Immature natural killer cell (primary cell): ENCODE measurements at regions not wholly inside any gene's neighbourhood (a gene's known extent, or its start where the extent isn't known, plus 50 kb on each side); places are given as distances from the start of the nearest gene placed in this dataset.

ENCODE experiments used
- DNase-seq, 3 donors: peaks; one replicate each; pipeline ENCODE4 v3.0.0; 2022; ENCODE audit warnings: mixed read lengths in 1 of 3
- H3K27ac Mint-ChIP-seq, 6 donors: one replicate each; pipeline ENCODE4 v1.8.0; 2020; ENCODE audit warnings: mixed read lengths in 6 of 6, mild to moderate bottlenecking in 5 of 6, inconsistent platforms in 4 of 6, moderate library complexity in 3 of 6
- H3K27me3 Mint-ChIP-seq, 3 donors: one replicate each; pipeline ENCODE4 v1.8.0; 2020 to 2021; ENCODE audit warnings: low read depth in 3 of 3, mild to moderate bottlenecking in 3 of 3, mixed read lengths in 3 of 3, moderate library complexity in 3 of 3, inconsistent platforms in 1 of 3
- H3K36me3 Mint-ChIP-seq, 3 donors: one replicate each; pipeline ENCODE4 v1.8.0; 2020; ENCODE audit warnings: mixed read lengths in 3 of 3, inconsistent platforms in 2 of 3, mild to moderate bottlenecking in 2 of 3
- H3K4me1 Mint-ChIP-seq, 2 donors: one replicate each; pipeline ENCODE4 v1.8.0; 2020; ENCODE audit warnings: inconsistent platforms in 2 of 2, mild to moderate bottlenecking in 2 of 2, mixed read lengths in 2 of 2, moderate library complexity in 1 of 2
- H3K4me3 Mint-ChIP-seq, 5 donors: one replicate each; pipeline ENCODE4 v1.8.0; 2020; ENCODE audit warnings: mild to moderate bottlenecking in 5 of 5, mixed read lengths in 5 of 5, inconsistent platforms in 3 of 5, moderate library complexity in 3 of 5
- H3K9me3 Mint-ChIP-seq, 6 donors: one replicate each; pipeline ENCODE4 v1.8.0; 2020; ENCODE audit warnings: mild to moderate bottlenecking in 6 of 6, mixed read lengths in 6 of 6, inconsistent platforms in 4 of 6, moderate library complexity in 3 of 6

DNA sequence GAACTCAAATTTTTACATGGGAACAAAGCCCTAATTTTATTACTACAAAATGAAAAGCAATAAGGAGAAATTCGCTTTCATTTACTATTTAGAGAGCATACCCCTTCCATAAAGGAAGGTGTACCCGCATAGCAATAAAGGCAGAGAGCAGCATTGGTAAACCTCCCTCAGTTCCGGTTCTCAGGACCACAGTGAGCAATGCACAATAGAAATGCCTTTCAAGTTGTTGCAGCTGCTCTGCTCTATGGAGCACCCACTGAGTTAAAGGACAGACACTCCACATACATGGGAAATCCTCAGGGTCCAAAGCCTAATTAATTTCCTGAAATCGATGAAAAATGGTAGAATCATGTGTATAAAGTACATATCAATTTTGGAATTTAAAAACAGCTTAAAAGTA, 89.9 kb upstream of the MPDZ start:
- no peaks in the 10 kb centered on the region for H3K27me3 Mint-ChIP-seq
- no peak overlapping the region for H3K27ac Mint-ChIP-seq
- no peaks in the 10 kb centered on the region for H3K36me3 Mint-ChIP-seq
- H3K9me3 Mint-ChIP-seq = peaks cover 0 to 10% (median 4%) of the 10 kb centered on the region in 6 donors
- H3K4me3 Mint-ChIP-seq = no peak overlapping the region
- DNase-seq = no peak
- H3K4me1 Mint-ChIP-seq = no peaks in the 10 kb centered on the region

DNA sequence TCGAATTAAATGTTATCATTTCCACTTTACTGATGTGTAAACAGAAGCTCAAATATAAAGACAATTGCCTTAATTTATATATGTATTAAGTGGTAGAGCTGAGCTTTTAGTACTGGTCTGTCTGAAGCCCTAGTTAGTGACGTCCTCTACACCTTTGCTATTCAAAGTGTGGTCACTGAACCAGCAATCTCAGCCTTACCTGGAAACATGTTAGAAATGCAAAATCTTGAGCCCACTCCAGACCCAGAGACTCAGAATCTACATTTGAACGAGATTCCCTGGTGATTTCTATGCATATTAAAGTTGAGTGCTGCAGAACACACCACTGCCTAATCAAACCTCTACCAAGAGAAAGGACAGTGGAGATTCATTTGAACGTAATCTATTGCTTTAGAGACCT, 88.3 kb upstream of the MPDZ start:
- Mint-ChIP-seq H3K27ac (no peak overlapping the region), H3K27me3 (no peaks in the 10 kb centered on the region), H3K4me1 (no peaks in the 10 kb centered on the region), H3K9me3 (peaks cover 0 to 10% (median 6%) of the 10 kb centered on the region in 6 donors), H3K4me3 (no peak overlapping the region), H3K36me3 (no peaks in the 10 kb centered on the region)
- no peak for DNase-seq

GRCh38 chr9:13364271-13365000, 84.9 kb upstream of the MPDZ start:
- Mint-ChIP-seq H3K27me3 (no peaks in the 10 kb centered on the region), H3K36me3 (no peaks in the 10 kb centered on the region), H3K4me3 (no peak overlapping the region), H3K27ac (no peak overlapping the region), H3K9me3 (peaks cover 0 to 16% (median 5%) of the 10 kb centered on the region in 6 donors), H3K4me1 (no peaks in the 10 kb centered on the region)
- DNase-seq = no peak

- Mint-ChIP-seq H3K4me3 (no peak overlapping the region), H3K4me1 (no peaks in the 10 kb centered on the region)
- no peak for DNase-seq
Measured at GRCh38 chr9:13361076-13361475, 81.6 kb upstream of the MPDZ start.

DNA sequence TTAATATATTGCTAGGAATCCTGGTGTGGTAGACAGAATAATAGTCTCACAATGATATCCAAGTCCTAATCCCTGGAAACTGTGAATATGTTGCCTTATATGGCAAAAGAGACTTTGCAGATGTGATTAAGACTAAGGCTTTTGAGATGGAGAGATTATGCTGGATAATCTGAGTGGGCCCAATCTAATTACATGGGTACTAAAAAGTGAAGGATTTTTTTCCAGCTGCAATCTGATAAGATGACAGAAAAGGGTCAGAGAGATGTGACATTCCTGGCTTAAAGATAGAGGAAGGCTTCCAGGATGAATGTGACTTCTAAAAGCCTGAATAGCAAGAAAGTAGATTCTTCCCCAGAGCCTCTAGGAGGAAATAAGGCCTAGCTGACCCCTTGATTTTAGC, 80.7 kb upstream of the MPDZ start:
- H3K9me3 Mint-ChIP-seq = peaks cover 0 to 22% (median 5%) of the 10 kb centered on the region in 6 donors
- no peak overlapping the region for H3K27ac Mint-ChIP-seq
- DNase-seq = no peak
- H3K4me1 Mint-ChIP-seq = no peaks in the 10 kb centered on the region
- no peaks in the 10 kb centered on the region for H3K27me3 Mint-ChIP-seq
- H3K4me3 Mint-ChIP-seq = no peak overlapping the region
- H3K36me3 Mint-ChIP-seq = no peaks in the 10 kb centered on the region

More at GRCh38 chr9:13361076-13361475, 81.6 kb upstream of the MPDZ start:
- peaks cover 0 to 22% (median 5%) of the 10 kb centered on the region in 6 donors for H3K9me3 Mint-ChIP-seq
- no peaks in the 10 kb centered on the region for H3K27me3 Mint-ChIP-seq
- H3K36me3 Mint-ChIP-seq = no peaks in the 10 kb centered on the region
- no peak overlapping the region for H3K27ac Mint-ChIP-seq

DNA sequence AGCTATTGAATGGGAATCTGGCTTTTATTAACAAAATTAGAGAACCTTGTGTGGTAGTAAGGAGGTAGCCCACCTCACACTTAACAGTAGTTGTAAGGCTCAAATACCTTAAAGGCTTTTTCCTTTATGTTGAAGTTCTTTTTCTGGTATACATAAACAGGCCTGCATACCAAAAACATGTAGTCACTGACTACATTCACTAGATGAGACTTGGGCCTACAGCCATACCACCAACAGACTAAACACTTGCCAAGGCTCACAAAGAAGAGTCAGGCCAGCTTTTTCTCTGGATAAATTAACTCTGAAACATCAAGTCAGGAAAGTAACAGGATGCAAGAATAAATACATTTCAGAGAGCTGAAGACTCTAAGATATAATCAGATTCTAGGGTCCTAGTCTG, 78.6 kb upstream of the MPDZ start:
- H3K27me3 Mint-ChIP-seq = no peaks in the 10 kb centered on the region
- H3K9me3 Mint-ChIP-seq = peaks cover 0 to 17% (median 3%) of the 10 kb centered on the region in 6 donors
- H3K4me1 Mint-ChIP-seq = no peaks in the 10 kb centered on the region
- no peak overlapping the region for H3K27ac Mint-ChIP-seq
- H3K36me3 Mint-ChIP-seq = no peaks in the 10 kb centered on the region
- no peak overlapping the region for H3K4me3 Mint-ChIP-seq
- DNase-seq = no peak

DNA sequence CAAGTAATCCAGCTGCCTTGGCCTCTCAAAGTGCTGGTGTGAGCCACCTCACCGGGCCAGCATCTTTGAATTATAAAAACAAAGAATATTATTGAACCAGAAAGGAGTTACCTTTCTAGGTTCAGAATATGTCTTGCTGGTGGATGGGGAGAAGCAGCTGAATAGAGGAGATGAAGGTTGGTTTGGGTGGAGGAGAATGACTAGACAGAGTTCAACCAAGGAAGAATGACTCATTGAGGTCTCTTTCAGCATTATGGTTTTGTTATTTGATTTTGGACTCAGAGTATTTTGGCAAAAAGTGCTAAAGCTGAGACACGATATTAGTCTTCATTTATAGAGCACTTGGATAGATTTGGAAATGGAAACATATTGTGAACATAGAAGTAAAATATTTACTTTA, 75.2 kb upstream of the MPDZ start:
- no peaks in the 10 kb centered on the region for H3K36me3 Mint-ChIP-seq
- H3K27me3 Mint-ChIP-seq = no peaks in the 10 kb centered on the region
- peaks cover 0 to 10% (median 3%) of the 10 kb centered on the region in 6 donors for H3K9me3 Mint-ChIP-seq
- H3K4me1 Mint-ChIP-seq = no peaks in the 10 kb centered on the region
- H3K27ac Mint-ChIP-seq = no peak overlapping the region
- no peak overlapping the region for H3K4me3 Mint-ChIP-seq
- no peak for DNase-seq

- no peak for DNase-seq
- H3K27ac Mint-ChIP-seq = no peak overlapping the region
- H3K9me3 Mint-ChIP-seq = peaks cover 0 to 5% (median 2%) of the 10 kb centered on the region in 6 donors
- H3K4me1 Mint-ChIP-seq = peaks cover 0 to 1% of the 10 kb centered on the region in 2 donors
- no peaks in the 10 kb centered on the region for H3K36me3 Mint-ChIP-seq
- H3K27me3 Mint-ChIP-seq = no peaks in the 10 kb centered on the region
- no peak overlapping the region for H3K4me3 Mint-ChIP-seq
Measured at GRCh38 chr9:13352451-13352979, 73.0 kb upstream of the MPDZ start.

DNA sequence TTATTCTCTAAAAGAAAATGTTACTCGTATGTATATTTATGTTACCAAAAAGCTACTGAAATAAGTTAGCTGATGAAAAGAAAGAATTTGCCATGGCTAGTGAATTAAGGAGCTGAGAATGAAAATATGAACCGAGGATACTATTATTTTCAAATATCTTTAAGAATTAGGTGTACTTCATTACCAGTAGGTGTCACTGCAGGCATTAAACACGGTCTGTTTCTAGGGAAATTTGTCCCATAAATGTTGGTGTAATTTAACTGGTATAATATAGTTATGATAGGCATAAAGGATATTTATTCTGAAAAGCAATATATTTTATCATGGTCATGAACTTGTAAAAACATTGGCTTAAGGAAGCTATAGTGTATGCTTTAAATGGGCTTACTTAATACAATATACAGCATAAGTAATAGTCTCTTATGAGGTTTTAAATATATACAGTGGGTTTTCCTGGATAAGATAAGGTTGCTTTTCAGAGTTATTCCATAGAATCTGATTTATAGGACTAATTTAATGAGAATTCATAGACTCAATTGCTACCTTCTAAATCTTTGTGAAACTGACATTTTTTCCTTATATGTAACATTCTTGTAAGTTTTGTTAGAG, 72.4 kb upstream of the MPDZ start:
- Mint-ChIP-seq H3K9me3 (peaks cover 0 to 4% (median 0%) of the 10 kb centered on the region in 6 donors), H3K36me3 (no peaks in the 10 kb centered on the region), H3K4me3 (no peak overlapping the region), H3K27me3 (no peaks in the 10 kb centered on the region), H3K27ac (no peak overlapping the region), H3K4me1 (peaks cover 0 to 1% of the 10 kb centered on the region in 2 donors)
- no peak for DNase-seq

DNA sequence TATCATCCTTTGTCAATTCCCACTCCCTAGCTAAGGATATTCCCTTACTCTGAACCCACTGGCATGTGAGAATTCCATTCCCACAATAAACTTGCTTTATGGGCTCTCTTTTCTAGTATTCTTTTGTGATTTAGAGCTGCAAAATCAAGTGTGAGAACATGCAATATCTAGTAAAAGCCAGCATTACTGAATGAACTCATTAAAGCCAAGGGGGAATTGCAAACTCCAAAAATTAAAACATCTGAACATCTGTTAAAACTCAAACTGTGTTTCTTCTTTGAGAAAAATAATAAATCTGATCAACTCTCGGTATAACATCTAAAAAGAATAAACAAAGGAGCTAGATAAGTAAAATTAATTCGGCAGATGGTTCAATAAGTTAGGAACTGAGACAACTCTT, 53.1 kb upstream of the MPDZ start:
- Mint-ChIP-seq H3K4me1 (no peaks in the 10 kb centered on the region), H3K9me3 (peaks cover 1 to 39% (median 8%) of the 10 kb centered on the region in 6 donors), H3K4me3 (no peak overlapping the region), H3K27me3 (peaks cover 0 to 2% (median 0%) of the 10 kb centered on the region in 3 donors), H3K27ac (no peak overlapping the region), H3K36me3 (no peaks in the 10 kb centered on the region)
- DNase-seq = no peak

- peaks cover 0 to 4% (median 0%) of the 10 kb centered on the region in 3 donors for H3K27me3 Mint-ChIP-seq
- H3K9me3 Mint-ChIP-seq = peaks cover 5 to 40% (median 12%) of the 10 kb centered on the region in 6 donors
- no peak overlapping the region for H3K4me3 Mint-ChIP-seq
- H3K4me1 Mint-ChIP-seq = no peaks in the 10 kb centered on the region
- DNase-seq = no peak
- H3K36me3 Mint-ChIP-seq = no peaks in the 10 kb centered on the region
- no peak overlapping the region for H3K27ac Mint-ChIP-seq
Measured at GRCh38 chr9:13331320-13331719, 51.8 kb upstream of the MPDZ start.

DNA sequence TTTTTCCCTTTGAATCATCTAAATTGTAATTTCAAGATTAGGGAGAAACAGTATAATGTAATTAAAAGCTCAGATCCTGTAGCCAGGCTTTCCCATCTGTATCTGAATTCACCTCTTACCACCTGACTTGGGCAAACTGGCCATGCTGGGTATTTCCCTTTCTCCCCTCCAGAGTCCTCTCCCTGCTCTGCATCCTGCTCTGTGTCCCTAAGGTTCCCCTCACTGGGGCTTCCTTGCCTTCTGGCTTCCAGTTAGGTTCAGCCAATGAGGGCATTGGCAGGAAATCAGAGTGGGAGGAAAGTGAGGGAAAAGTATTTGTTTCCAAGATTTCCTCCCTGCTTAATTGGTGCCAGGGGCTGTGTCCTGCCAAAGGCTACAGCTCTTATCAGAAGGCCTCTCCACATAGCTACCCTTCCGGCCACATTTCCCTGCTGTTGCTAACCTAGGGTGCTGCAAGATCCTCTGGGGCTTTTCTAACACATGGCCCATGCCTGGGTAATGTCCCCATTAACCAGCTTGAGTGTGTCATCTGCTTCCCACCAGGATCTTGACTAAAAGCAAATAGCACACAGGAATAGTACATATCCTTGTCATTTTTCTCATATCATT, 51.0 kb upstream of the MPDZ start:
- DNase-seq = no peak
- no peak overlapping the region for H3K4me3 Mint-ChIP-seq
- H3K27me3 Mint-ChIP-seq = peaks cover 0 to 4% (median 0%) of the 10 kb centered on the region in 3 donors
- no peaks in the 10 kb centered on the region for H3K4me1 Mint-ChIP-seq
- no peak overlapping the region for H3K27ac Mint-ChIP-seq
- H3K36me3 Mint-ChIP-seq = no peaks in the 10 kb centered on the region
- peaks cover 5 to 34% (median 12%) of the 10 kb centered on the region in 6 donors for H3K9me3 Mint-ChIP-seq
